ENCODE measurements at regions not wholly inside any gene's neighbourhood (a gene's known extent, or its start where the extent isn't known, plus 50 kb on each side); places are given as distances from the start of the nearest gene placed in this dataset.
"Not testable (repeated sequence)": the region's sequence is repeated elsewhere in the genome, so short reads cannot be mapped to it uniquely, and the experiment has no call there.

DNA sequence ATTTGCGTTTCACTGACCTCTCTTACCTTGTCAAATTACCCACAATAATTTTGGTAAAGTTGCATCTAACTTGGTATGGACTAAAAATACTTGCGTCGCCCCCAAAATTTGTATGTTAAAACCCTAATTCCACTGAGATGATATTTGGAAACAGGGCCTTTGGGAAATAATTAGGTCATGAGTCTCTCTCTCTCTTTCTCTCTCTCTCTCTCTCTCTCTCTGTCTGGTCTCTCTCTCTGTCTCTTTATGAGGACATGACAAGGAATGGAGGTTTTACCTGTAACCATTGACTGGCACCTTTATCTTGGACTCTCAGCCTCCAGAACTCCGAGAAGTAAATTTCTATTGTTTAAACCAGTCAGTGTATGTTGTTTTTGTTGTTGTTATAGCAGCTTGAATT lies 111.5 kb upstream of the BDP1 start:
- DNase-seq (ENCODE audit: low spot score), result not testable (repeated sequence)

DNA sequence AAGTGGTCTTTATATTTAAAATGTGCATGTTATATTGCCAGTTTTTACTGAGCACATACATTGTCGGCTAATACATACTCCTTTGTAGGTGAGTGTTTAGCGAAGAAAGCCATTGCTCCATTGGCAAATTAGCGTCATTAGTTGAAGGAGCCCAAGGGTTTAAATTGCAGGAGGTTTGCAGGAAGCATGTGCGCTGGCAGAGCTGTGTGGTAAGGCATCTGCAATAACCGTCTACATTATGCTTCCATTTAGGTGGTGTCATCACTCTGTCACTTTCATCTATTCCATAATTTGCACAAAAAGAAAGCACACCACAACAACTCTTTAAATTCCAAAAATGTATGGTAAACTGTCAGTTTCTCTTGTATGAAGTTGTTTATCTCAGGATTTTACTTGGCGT lies 82.8 kb upstream of the BDP1 start:
- DNase-seq (ENCODE audit: low spot score), result peak; percentile 1

DNA sequence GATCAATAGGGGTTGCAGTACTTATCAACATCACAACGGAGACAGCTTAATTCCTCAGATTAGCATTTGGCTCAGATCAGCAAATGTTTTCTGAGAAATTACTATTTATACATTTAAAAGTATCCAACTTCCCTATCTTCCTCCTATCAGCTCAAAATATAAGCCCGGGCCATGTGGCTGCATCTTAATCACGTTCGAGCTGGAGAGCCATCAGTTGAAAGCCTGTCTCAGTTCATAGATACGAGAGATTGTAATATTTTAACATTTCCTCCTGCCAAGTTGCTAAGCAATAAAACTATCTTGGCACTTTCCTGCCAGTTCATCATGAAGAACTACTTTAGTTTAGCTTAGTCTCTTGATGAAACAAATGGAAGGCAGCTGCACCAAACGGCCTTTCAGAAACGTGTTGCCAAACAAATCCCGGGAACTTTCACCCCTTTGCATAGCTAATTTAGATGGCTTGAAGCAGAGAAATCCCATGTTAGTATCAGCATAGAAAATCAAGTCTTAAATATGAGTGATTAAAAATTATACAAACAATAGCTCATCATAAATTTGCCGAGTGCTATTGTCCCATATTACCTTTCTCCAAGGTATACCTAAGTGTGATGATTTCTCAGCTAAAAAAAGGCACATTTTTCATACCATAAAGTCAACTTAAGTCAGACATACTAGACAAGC lies 82.3 kb upstream of the BDP1 start:
- DNase-seq (ENCODE audit: low spot score), result peak; percentile 58

DNA sequence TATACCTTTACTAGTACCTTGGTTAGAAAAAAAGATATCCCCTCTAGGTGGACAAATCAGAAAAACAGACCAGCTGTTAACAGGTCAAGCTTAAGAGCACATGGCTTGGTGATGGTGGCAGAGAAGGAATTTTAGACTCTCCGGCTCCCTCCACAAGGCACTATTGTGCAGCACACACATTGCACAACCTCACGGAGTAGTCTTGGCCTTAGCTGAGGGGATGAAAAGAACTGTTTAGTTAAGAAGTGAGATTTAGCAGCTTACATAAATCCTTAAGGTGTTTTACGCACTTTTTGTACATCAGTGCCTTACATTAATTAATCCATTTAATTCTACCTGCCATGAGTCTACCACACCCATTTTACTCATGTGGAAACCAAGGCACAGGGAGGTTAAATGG lies 71.2 kb upstream of the BDP1 start:
- DNase-seq (ENCODE audit: low spot score), result not testable (repeated sequence)

DNA sequence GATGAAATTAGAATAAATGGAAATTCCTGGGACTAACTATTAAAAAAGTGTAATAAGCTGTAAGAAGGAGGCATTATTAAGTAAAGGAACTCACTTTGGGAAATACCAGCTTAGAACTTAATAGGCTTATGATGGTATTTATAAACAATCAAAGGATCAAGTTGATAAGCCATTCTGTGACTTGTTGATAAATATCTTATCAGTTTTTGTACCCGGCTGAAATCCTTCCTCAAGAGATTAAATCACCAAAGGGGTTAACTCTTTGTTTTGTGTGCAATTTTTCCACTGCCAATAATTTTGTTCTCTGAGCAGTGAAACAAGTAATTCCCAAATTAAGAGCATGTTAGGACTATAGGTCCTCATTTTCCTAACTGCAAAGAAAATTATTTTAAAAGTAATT lies 70.7 kb upstream of the BDP1 start:
- DNase-seq (ENCODE audit: low spot score), result no peak

DNA sequence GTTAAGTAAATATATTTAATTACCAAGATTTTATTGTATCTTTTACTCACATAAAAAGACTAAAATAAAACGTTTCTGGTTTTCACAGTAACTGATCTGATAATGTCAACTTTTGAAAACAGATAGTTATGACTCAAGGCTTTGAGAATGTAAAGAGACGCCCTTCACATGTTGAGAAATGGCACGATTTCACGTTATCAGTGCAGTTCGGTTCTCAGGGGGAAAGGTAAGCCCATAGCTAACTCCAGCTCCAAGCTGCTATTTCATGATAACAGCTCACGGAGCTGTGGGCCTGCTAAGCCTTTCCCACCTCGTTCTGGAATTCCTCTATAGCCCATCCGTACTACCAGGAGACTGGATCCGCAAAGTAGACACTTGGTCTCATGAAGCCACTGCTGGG lies 70.2 kb upstream of the BDP1 start:
- DNase-seq (ENCODE audit: low spot score), result peak; percentile 27

DNA sequence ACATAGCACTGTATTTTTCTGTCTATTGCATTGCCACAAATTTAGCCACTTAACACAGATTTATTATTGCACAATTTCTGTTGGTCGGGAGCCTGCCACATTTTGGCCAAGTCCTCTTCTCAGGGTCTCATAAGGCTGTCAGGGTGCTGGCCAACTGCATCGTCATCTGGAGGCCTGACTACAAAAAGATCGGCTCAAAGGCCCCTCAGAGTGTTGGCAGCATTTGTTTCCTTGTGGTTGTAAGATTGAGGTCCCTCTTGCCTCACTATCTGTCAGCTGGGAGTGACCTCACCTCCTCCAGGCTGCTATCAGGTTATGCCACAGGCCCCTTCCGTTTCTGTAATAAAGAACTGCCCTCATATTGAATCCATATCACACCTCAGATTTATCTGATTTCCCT lies 67.3 kb upstream of the BDP1 start:
- DNase-seq (ENCODE audit: low spot score), result not testable (repeated sequence)

DNA sequence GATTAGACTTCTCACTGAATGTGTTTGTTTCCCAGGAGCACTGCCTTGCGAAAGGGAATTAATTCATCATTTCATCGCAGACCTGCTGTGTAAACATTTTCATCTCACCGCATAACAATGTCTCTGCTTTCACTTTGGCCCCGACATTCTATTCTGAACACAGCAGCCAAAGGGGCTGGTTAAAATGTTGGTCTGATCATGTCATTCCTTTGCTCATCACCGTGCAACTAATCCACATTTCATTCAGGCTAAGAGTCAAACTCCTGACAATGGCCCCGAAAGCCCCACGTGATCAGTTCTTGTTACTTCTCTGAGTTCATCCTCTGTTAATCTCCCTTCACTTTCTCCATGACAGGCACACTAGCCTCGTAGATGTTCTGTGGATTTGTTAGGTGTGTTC lies 57.1 kb upstream of the BDP1 start:
- not testable (repeated sequence) for DNase-seq (ENCODE audit: low spot score)

DNA sequence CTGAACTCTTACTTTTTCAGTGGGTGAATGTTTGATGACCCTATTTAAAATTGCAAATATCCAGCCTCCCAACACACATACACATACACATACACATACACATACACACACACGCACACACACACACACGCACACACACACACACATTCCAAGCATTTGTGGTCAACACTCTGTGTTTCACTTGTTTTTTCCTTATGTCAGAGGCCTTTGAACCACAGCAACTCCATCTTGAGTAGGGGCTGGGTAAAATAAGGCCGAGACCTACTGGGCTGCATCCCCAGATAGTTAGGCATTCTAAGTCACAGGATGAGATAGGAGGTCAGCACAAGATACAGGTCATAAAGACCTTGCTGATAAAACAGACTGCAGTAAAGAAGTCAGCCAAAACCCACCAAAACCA lies 56.6 kb upstream of the BDP1 start:
- not testable (repeated sequence) for DNase-seq (ENCODE audit: low spot score)

DNA sequence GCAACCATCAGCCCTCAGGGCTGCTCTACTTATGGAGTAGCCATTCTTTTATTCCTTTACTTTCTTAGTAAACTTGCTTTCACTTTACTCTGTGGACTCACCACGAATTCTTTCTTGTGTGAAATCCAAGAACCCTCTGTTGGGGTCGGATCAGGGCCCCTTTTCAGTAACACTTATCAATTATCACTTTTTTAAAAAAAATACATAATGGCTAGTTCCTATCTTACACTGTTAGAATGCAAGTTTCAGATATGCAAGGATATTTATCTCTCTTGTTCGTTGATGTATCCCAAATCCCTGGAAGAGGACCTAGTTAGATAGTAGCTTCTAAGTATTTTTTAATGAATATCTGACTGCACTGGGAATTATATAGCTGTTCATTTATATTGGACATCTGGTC lies 56.0 kb upstream of the BDP1 start:
- DNase-seq (ENCODE audit: low spot score), result not testable (repeated sequence)

DNA sequence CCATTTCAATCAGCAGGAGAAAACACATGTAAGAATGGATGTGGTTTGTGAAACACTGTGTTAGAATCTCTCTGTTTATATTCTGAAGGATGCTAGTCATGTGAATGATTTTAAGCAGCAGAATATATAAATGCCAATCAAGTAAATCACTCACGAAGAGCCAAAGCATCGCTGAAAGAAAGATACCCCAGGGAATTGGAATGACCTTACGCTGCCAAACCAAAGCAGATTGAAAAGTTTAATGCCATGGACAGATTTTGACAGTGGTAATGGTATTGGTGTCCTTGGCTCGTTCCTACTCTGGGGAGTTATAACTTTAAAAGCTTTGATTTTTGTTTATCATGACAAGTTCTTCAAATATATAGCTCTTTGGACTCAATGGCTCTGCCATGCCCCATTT lies 54.8 kb upstream of the BDP1 start:
- not testable (repeated sequence) for DNase-seq (ENCODE audit: low spot score)

DNA sequence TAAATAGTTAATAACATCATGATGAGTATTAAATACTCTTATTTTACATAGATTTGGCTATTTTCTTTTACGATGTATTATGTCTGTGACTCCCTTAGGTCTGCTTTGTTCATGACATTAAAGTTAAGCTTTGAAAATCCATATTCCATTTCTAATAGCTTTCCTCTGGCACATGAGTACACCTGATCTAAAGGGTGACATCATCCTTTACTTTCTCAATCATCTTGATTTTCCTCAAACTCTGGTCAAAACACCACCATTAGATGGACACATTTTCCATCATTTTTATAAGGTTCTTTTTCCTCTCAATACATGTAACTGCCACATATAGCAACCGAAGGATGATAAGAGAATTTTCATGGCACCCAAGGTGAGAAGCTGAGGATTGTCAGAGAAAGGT lies 54.3 kb upstream of the BDP1 start:
- DNase-seq (ENCODE audit: low spot score), result not testable (repeated sequence)

DNA sequence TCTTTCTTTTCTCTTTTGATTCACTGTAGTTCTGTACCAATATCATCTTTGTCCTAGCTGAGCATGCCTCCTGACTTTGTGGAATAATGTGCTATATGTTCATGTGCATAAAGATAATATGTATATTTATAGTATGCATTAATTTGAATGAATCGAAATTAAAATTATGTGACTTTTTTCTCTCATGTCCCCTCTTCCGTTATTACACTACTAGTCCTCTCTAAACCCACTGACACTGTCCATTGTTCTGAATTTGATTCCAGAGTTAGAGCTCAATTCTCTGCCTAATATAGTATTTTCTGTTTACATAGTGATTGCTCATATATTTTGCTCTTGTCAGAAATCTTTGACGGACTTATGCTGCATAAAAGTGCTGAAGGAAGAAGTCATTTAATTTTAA lies 53.9 kb upstream of the BDP1 start:
- DNase-seq (ENCODE audit: low spot score), result not testable (repeated sequence)

DNA sequence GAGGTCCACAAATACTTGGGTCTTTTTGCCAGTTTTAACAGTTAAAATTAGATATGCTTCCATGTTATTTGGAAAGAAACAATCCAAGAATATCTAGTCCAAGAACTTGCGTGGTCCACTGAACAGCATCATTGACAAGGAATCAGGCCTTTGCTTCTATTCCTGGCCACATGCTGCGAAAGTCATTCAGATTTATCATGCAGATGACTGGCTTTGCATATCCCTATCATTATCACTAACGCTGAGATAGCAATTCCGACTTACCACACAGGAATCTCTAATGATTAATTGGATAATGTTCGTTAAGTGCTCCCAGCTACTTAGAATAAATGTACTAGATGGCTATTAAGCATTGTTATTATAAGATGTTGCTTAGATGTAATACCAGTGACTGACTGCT lies 51.0 kb upstream of the BDP1 start:
- DNase-seq (ENCODE audit: low spot score), result not testable (repeated sequence)

DNA sequence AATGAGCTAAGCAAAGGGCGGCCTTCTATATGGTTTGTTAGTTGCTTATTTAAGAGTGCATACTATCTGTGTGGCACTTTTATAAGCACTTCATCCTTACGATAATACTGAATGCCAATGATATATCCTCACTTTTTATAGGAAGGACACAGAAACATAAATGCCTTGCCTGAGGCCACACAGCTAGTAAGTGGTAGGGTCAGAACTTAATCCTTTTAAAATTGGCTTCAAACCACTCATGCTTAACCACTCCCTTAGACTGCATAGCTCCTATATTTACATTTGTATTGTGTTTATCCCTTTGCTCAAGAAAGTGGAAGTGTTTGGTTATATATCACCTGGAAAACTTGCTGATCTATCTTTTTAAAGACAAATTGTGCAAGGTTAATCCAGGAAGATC lies 50.5 kb upstream of the BDP1 start:
- DNase-seq (ENCODE audit: low spot score), result not testable (repeated sequence)
